Heart right ventricle (tissue), 16 donors: ENCODE measurements at regions not wholly inside any gene's neighbourhood (a gene's known extent, or its start where the extent isn't known, plus 50 kb on each side); places are given as distances from the start of the nearest gene placed in this dataset.
A peak's percentile ranks its signal among the peaks of the same experiment; 100 is the strongest.

ENCODE experiments used
- ATAC-seq, 8 donors: fragments of 200-7000 bp; cut with Tn5 transposase; one replicate each; pipeline ENCODE4 v1.9.1; 2020; ENCODE audit warnings: mild to moderate bottlenecking in 8 of 8, moderate library complexity in 8 of 8, moderate number of reproducible peaks in 1 of 8
- DNase-seq, 2 donors: peaks; one replicate each; pipeline ENCODE4 v3.0.0-alpha.2; 2020
- H3K27ac ChIP-seq, 10 donors: fragments of 200-600 bp; sonication (generic) in 2 of 10; one replicate each; pipeline versions ENCODE4 v1.5.0 to v1.8.0; 2020 to 2022; ENCODE audit warnings: mild to moderate bottlenecking in 3 of 10
- H3K27me3 ChIP-seq, 7 donors: fragments of 200-600 bp; one replicate each; pipeline ENCODE4 v1.8.0; 2021 to 2022; ENCODE audit warnings: mild to moderate bottlenecking in 2 of 7
- H3K36me3 ChIP-seq, 9 donors: fragments of 200-600 bp; sonication (generic) in 1 of 9; one replicate each; pipeline versions ENCODE4 v1.5.0 to v1.8.0; 2020 to 2022; ENCODE audit warnings: mild to moderate bottlenecking in 2 of 9
- H3K4me1 ChIP-seq, 9 donors: fragments of 200-600 bp; sonication (generic) in 1 of 9; one replicate each; pipeline versions ENCODE4 v1.5.0 to v1.8.0; 2020 to 2022; ENCODE audit warnings: mild to moderate bottlenecking in 4 of 9
- H3K4me3 ChIP-seq, 10 donors: fragments of 200-600 bp; sonication (generic) in 2 of 10; one replicate each; pipeline versions ENCODE4 v1.5.0 to v1.8.0; 2020 to 2022; ENCODE audit warnings: mild to moderate bottlenecking in 7 of 10, moderate library complexity in 2 of 10
- H3K9me3 ChIP-seq, 11 donors: fragments of 200-600 bp in 10 of 11; sonication (generic) in 2 of 11; one replicate each; pipeline versions ENCODE4 v1.5.0 to v1.8.0; 2013 to 2022; ENCODE audit warnings: mild to moderate bottlenecking in 2 of 11, control low read depth in 1 of 11, moderate library complexity in 1 of 11
- CTCF ChIP-seq, 9 donors: fragments of 200-600 bp; sonication (generic) in 2 of 9; IDR thresholded peaks; one replicate each; pipeline versions ENCODE4 v1.5.0 to v1.8.0; 2021 to 2022; ENCODE audit warnings: antibody characterized with exemption in 9 of 9, mild to moderate bottlenecking in 5 of 9, moderate library complexity in 1 of 9
- WGBS, 2 donors: extraction: QIAGEN DNeasy Blood & Tissue Kit; methylation state at CpG; one replicate each; pipeline ENCODE4 v1.1.7; 2013; ENCODE audit warnings: inconsistent platforms in 1 of 2; 5-methylcytosine and 5-hydroxymethylcytosine counted together
- intact Hi-C, 10 donors: fragments of 100-400 bp; cut with DNase I; formaldehyde crosslinking; loops; one replicate each; pipeline versions ENCODE4 v1.11.1 to v1.14.2; 2022
- donor health status: Arrhythmogenic right ventricular cardiomyopathy.
- donor health status: ischemic (EF 13 %, LVEDD 7.1; RV severe dilation, severe dysfunction).
- donor health status: healthy with polysubstance abuse.
- donor health status: DM: no; HTN: yes; CAD: no.
- donor health status: DM: no; HTN: no; CAD: no.
- donor health status: ischemic (EF 25% LVEDD 6.9; RV normal size, moderate dysfunction).
- donor health status: ischemic (EF 25% LVEDD 5.7; RV mildly dilated, moderate dysfunction).
- donor health status: healthy.
- donor health status: DM: yes; HTN: yes; CAD: no.
- donor health status: Ischemic cardiomyopathy.
- donor health status: ischemic (EF 35%, LVEDD 5.7; RV mildly dilated, moderate dysfunction).
- donor health status: nonischemic (EF 11% LVEDD 7.7; RV severe dilation, severe dysfunction).
- donor health status: DM: yes; HTN: yes; CAD: no.
- donor health status: PGD.
- donor health status: ischemic (EF 29% LVEDD 5.4; RV normal size, mild dysfunction).
- donor health status: nonischemic (EF 23%, LVEDD 6.1; RV moderate dilation, normal function).

DNA sequence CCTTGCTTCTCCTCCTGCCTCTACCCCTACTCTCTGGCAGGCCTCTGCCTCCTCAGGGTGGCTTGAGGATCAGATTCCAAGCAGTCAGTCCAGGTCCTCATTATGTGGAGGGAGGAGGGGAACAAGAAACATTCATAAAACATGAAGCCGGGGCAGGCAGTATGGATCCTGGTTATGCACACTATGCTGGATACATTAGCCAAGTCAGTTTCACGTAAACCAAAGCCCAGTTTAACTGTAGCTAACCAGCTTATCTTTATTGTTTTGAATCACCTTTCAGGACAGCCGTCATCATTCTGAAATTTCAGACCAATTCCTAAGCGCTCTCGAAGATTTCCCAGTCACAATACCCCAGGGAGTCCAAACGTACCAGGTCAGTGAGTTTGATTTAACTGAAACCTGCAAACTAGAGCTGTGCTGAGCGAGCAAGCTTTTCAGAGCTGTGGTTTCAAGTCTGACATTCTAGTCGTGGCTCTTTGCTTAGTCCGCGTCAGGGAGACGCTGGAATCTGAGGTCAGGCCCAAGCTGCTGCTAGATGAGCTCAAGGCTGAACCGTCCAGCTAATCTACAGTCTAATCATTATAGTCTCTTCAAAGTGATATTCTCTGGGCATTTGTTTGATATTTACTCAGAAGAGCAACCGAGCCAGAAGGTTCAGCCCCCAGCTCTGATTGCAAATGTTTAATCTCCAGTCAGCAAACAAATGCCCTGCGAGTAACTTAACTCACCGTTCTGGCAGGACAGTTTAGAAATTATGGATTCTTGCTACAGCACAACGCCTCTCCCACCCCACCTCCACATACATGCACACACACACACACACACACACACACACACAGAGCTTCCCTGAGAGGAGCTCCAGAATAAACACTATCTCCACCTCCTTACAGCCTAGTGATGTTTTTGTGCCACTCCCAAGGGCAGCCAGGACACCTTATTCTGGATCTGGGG lies 63.8 kb upstream of the BZW1 start:
- no peaks in the 10 kb centered on the region for H3K27me3 ChIP-seq
- ATAC-seq (no peak), DNase-seq (no peak)
- intact Hi-C loops: no loop called here
- no peaks in the 10 kb centered on the region for H3K36me3 ChIP-seq
- H3K9me3 ChIP-seq: no peaks in the 10 kb centered on the region
- H3K27ac ChIP-seq: no peak overlapping the region
- H3K4me3 ChIP-seq: no peak overlapping the region
- peaks cover 0 to 11% (median 0%) of the 10 kb centered on the region in 9 donors for H3K4me1 ChIP-seq
- no peak for TF ChIP-seq CTCF (IDR thresholded peaks at IDR 0.05)
- 64 to 68% methylated on average over 16 of the region's 16 CpGs for WGBS, 2 donors

- WGBS, 2 donors: 95% methylated on average over 4 of the region's 4 CpGs
- no peak for DNase-seq
- ATAC-seq: no peak
These were observed 62.9 kb upstream of the BZW1 start for GRCh38 chr2:200748779-200749178.

GRCh38 chr2:200749631-200750322 lies 61.9 kb upstream of the BZW1 start:
- TF ChIP-seq CTCF (IDR thresholded peaks at IDR 0.05): no peak
- DNase-seq (no peak), ATAC-seq (no peak)
- intact Hi-C loops: no loop called here
- Histone ChIP-seq H3K4me1 (peaks cover 0 to 5% (median 0%) of the 10 kb centered on the region in 9 donors), H3K9me3 (no peaks in the 10 kb centered on the region), H3K36me3 (no peaks in the 10 kb centered on the region), H3K27ac (no peak overlapping the region), H3K27me3 (no peaks in the 10 kb centered on the region), H3K4me3 (no peak overlapping the region)
- whole genome bisulfite sequencing, 2 donors: 90 to 95% methylated on average over 4 of the region's 4 CpGs

More at GRCh38 chr2:200748779-200749178, 62.9 kb upstream of the BZW1 start:
- no peaks in the 10 kb centered on the region for H3K9me3 ChIP-seq
- peaks cover 0 to 3% (median 0%) of the 10 kb centered on the region in 9 donors for H3K4me1 ChIP-seq
- no peak for TF ChIP-seq CTCF (IDR thresholded peaks at IDR 0.05)
- no peaks in the 10 kb centered on the region for H3K27me3 ChIP-seq
- no peak overlapping the region for H3K27ac ChIP-seq
- intact Hi-C loops: no loop called here
- no peak overlapping the region for H3K4me3 ChIP-seq
- H3K36me3 ChIP-seq: no peaks in the 10 kb centered on the region

GRCh38 chr2:200750323-200750910 lies 61.3 kb upstream of the BZW1 start:
- no peak for TF ChIP-seq CTCF (IDR thresholded peaks at IDR 0.05)

More at GRCh38 chr2:200750323-200750910, 61.3 kb upstream of the BZW1 start:
- Histone ChIP-seq H3K27me3 (no peaks in the 10 kb centered on the region), H3K4me1 (peaks cover 0 to 5% (median 0%) of the 10 kb centered on the region in 9 donors), H3K9me3 (no peaks in the 10 kb centered on the region), H3K36me3 (no peaks in the 10 kb centered on the region), H3K27ac (no peak overlapping the region), H3K4me3 (no peak overlapping the region)
- DNase-seq: no peak
- peak in 1 of 8 donors; percentile 10 for ATAC-seq
- WGBS, 2 donors: 31 to 35% methylated on average over 6 of the region's 6 CpGs
- intact Hi-C loops: no loop called here
